ENCODE measurements at regions not wholly inside any gene's neighbourhood (a gene's known extent, or its start where the extent isn't known, plus 50 kb on each side); places are given as distances from the start of the nearest gene placed in this dataset.
"Not testable (repeated sequence)": the region's sequence is repeated elsewhere in the genome, so short reads cannot be mapped to it uniquely, and the experiment has no call there.

- Mint-ChIP-seq H3K36me3 (ENCODE audit: low read depth) (no peaks in the 10 kb centered on the region), H3K4me3 (no peak overlapping the region), H3K27ac (no peak overlapping the region), H3K27me3 (ENCODE audit: low read depth) (no peaks in the 10 kb centered on the region), H3K4me1 (ENCODE audit: low read depth) (no peaks in the 10 kb centered on the region), H3K9me3 (ENCODE audit: insufficient read depth) (peaks cover 4% of the 10 kb centered on the region)
- DNase-seq = no peak
- POLR2A ChIA-PET = no interaction called here
- CTCF ChIA-PET = no interaction called here
- ATAC-seq = no peak
Observed at GRCh38 chr15:37368961-37369360, 268.6 kb upstream of the MEIS2 start.

GRCh38 chr15:37370941-37371340 lies 270.6 kb upstream of the MEIS2 start:
- Mint-ChIP-seq H3K4me1 (ENCODE audit: low read depth) (no peaks in the 10 kb centered on the region), H3K9me3 (ENCODE audit: insufficient read depth) (peaks cover 4% of the 10 kb centered on the region), H3K4me3 (no peak overlapping the region), H3K27ac (no peak overlapping the region), H3K36me3 (ENCODE audit: low read depth) (no peaks in the 10 kb centered on the region), H3K27me3 (ENCODE audit: low read depth) (no peaks in the 10 kb centered on the region)
- ChIA-PET CTCF (no interaction called here), POLR2A (no interaction called here)
- DNase-seq = no peak
- ATAC-seq = no peak

- Mint-ChIP-seq H3K4me1 (ENCODE audit: low read depth) (no peaks in the 10 kb centered on the region), H3K27ac (no peak overlapping the region), H3K9me3 (ENCODE audit: insufficient read depth) (peaks cover 5% of the 10 kb centered on the region), H3K36me3 (ENCODE audit: low read depth) (no peaks in the 10 kb centered on the region), H3K27me3 (ENCODE audit: low read depth) (no peaks in the 10 kb centered on the region), H3K4me3 (no peak overlapping the region)
- DNase-seq = no peak
- POLR2A ChIA-PET = no interaction called here
- CTCF ChIA-PET = no interaction called here
- no peak for ATAC-seq
Observed at GRCh38 chr15:37372064-37372463, 271.7 kb upstream of the MEIS2 start.

GRCh38 chr15:37375519-37375918 lies 275.2 kb upstream of the MEIS2 start:
- no peak for ATAC-seq
- DNase-seq = no peak
- H3K36me3 Mint-ChIP-seq (ENCODE audit: low read depth) = no peaks in the 10 kb centered on the region
- CTCF ChIA-PET = no interaction called here
- H3K27me3 Mint-ChIP-seq (ENCODE audit: low read depth) = no peaks in the 10 kb centered on the region
- H3K4me1 Mint-ChIP-seq (ENCODE audit: low read depth) = no peaks in the 10 kb centered on the region
- H3K4me3 Mint-ChIP-seq = no peak overlapping the region
- H3K9me3 Mint-ChIP-seq (ENCODE audit: insufficient read depth) = peaks cover 4% of the 10 kb centered on the region
- H3K27ac Mint-ChIP-seq = no peak overlapping the region
- POLR2A ChIA-PET = no interaction called here

- ChIA-PET POLR2A (no interaction called here), CTCF (no interaction called here)
- no peaks in the 10 kb centered on the region for H3K27me3 Mint-ChIP-seq (ENCODE audit: low read depth)
- H3K9me3 Mint-ChIP-seq (ENCODE audit: insufficient read depth) = peaks cover 8% of the 10 kb centered on the region
- no peaks in the 10 kb centered on the region for H3K36me3 Mint-ChIP-seq (ENCODE audit: low read depth)
- DNase-seq = no peak
- ATAC-seq = no peak
- H3K4me1 Mint-ChIP-seq (ENCODE audit: low read depth) = no peaks in the 10 kb centered on the region
- H3K27ac Mint-ChIP-seq = no peak overlapping the region
- H3K4me3 Mint-ChIP-seq = no peak overlapping the region
Observed at GRCh38 chr15:37377428-37377827, 277.1 kb upstream of the MEIS2 start.

GRCh38 chr15:37394402-37395099 lies 294.2 kb upstream of the MEIS2 start:
- no peak for DNase-seq
- POLR2A ChIA-PET = no interaction called here
- H3K36me3 Mint-ChIP-seq (ENCODE audit: low read depth) = no peaks in the 10 kb centered on the region

GRCh38 chr15:37395100-37395468 lies 294.7 kb upstream of the MEIS2 start:
- H3K36me3 Mint-ChIP-seq (ENCODE audit: low read depth) = no peaks in the 10 kb centered on the region
- H3K4me1 Mint-ChIP-seq (ENCODE audit: low read depth) = no peaks in the 10 kb centered on the region
- H3K4me3 Mint-ChIP-seq = no peak overlapping the region
- ATAC-seq (no peak), DNase-seq (no peak)
- ChIA-PET CTCF (interaction anchor here (0.6 kb wide), 1 partner anchor 208 kb away, joined by 3 read pairs; no protein-coding TSS in a partner anchor), POLR2A (no interaction called here)
- H3K27ac Mint-ChIP-seq = no peak overlapping the region
- H3K9me3 Mint-ChIP-seq (ENCODE audit: insufficient read depth) = peaks cover 14% of the 10 kb centered on the region
- no peaks in the 10 kb centered on the region for H3K27me3 Mint-ChIP-seq (ENCODE audit: low read depth)

More at GRCh38 chr15:37394402-37395099, 294.2 kb upstream of the MEIS2 start:
- no peak for ATAC-seq
- Mint-ChIP-seq H3K4me3 (no peak overlapping the region), H3K27me3 (ENCODE audit: low read depth) (no peaks in the 10 kb centered on the region), H3K9me3 (ENCODE audit: insufficient read depth) (peaks cover 17% of the 10 kb centered on the region), H3K27ac (no peak overlapping the region), H3K4me1 (ENCODE audit: low read depth) (no peaks in the 10 kb centered on the region)
- CTCF ChIA-PET = no interaction called here

- no peak for ATAC-seq
- H3K4me1 Mint-ChIP-seq (ENCODE audit: low read depth) = no peaks in the 10 kb centered on the region
- ChIA-PET CTCF (no interaction called here), POLR2A (no interaction called here)
- H3K4me3 Mint-ChIP-seq = no peak overlapping the region
- no peaks in the 10 kb centered on the region for H3K36me3 Mint-ChIP-seq (ENCODE audit: low read depth)
- H3K27ac Mint-ChIP-seq = no peak overlapping the region
- DNase-seq = no peak
- peaks cover 9% of the 10 kb centered on the region for H3K9me3 Mint-ChIP-seq (ENCODE audit: insufficient read depth)
- H3K27me3 Mint-ChIP-seq (ENCODE audit: low read depth) = no peaks in the 10 kb centered on the region
Observed at GRCh38 chr15:37397266-37398022, 297.1 kb upstream of the MEIS2 start.

GRCh38 chr15:37416103-37416502 lies 315.8 kb upstream of the MEIS2 start:
- ChIA-PET POLR2A (no interaction called here), CTCF (no interaction called here)
- ATAC-seq (no peak), DNase-seq (no peak)
- Mint-ChIP-seq H3K27me3 (ENCODE audit: low read depth) (no peaks in the 10 kb centered on the region), H3K4me3 (no peak overlapping the region), H3K36me3 (ENCODE audit: low read depth) (no peaks in the 10 kb centered on the region), H3K9me3 (ENCODE audit: insufficient read depth) (no peaks in the 10 kb centered on the region), H3K4me1 (ENCODE audit: low read depth) (no peaks in the 10 kb centered on the region), H3K27ac (no peak overlapping the region)

GRCh38 chr15:37425541-37425940 lies 325.2 kb upstream of the MEIS2 start:
- DNase-seq (no peak), ATAC-seq (no peak)
- ChIA-PET CTCF (no interaction called here), POLR2A (no interaction called here)
- Mint-ChIP-seq H3K4me1 (ENCODE audit: low read depth) (no peaks in the 10 kb centered on the region), H3K27me3 (ENCODE audit: low read depth) (no peaks in the 10 kb centered on the region), H3K36me3 (ENCODE audit: low read depth) (no peaks in the 10 kb centered on the region), H3K9me3 (ENCODE audit: insufficient read depth) (no peaks in the 10 kb centered on the region), H3K27ac (no peak overlapping the region), H3K4me3 (no peak overlapping the region)

- H3K9me3 Mint-ChIP-seq (ENCODE audit: insufficient read depth); H3K27me3 Mint-ChIP-seq (ENCODE audit: low read depth); CTCF ChIA-PET; H3K4me3 Mint-ChIP-seq; DNase-seq; POLR2A ChIA-PET; ATAC-seq; H3K4me1 Mint-ChIP-seq (ENCODE audit: low read depth); H3K36me3 Mint-ChIP-seq (ENCODE audit: low read depth); H3K27ac Mint-ChIP-seq: not testable (repeated sequence)
Observed at GRCh38 chr15:37427393-37427792, 327.0 kb upstream of the MEIS2 start.

- ChIA-PET CTCF (no interaction called here), POLR2A (no interaction called here)
- Mint-ChIP-seq H3K4me3 (no peak overlapping the region), H3K27me3 (ENCODE audit: low read depth) (no peaks in the 10 kb centered on the region), H3K27ac (no peak overlapping the region), H3K9me3 (ENCODE audit: insufficient read depth) (peaks cover 10% of the 10 kb centered on the region), H3K36me3 (ENCODE audit: low read depth) (no peaks in the 10 kb centered on the region), H3K4me1 (ENCODE audit: low read depth) (no peaks in the 10 kb centered on the region)
- no peak for DNase-seq
- ATAC-seq = no peak
Observed at GRCh38 chr15:37446921-37447320, 346.6 kb upstream of the MEIS2 start.

- no peak overlapping the region for H3K4me3 Mint-ChIP-seq
- H3K27me3 Mint-ChIP-seq (ENCODE audit: low read depth) = no peaks in the 10 kb centered on the region
- H3K4me1 Mint-ChIP-seq (ENCODE audit: low read depth) = no peaks in the 10 kb centered on the region
- H3K9me3 Mint-ChIP-seq (ENCODE audit: insufficient read depth) = peaks cover 13% of the 10 kb centered on the region
- ChIA-PET POLR2A (no interaction called here), CTCF (no interaction called here)
- no peak overlapping the region for H3K27ac Mint-ChIP-seq
- DNase-seq (no peak), ATAC-seq (no peak)
- H3K36me3 Mint-ChIP-seq (ENCODE audit: low read depth) = no peaks in the 10 kb centered on the region
Observed at GRCh38 chr15:37452498-37452897, 352.1 kb upstream of the MEIS2 start.
